ENCODE measurements at regions not wholly inside any gene's neighbourhood (a gene's known extent, or its start where the extent isn't known, plus 50 kb on each side); places are given as distances from the start of the nearest gene placed in this dataset.

DNA sequence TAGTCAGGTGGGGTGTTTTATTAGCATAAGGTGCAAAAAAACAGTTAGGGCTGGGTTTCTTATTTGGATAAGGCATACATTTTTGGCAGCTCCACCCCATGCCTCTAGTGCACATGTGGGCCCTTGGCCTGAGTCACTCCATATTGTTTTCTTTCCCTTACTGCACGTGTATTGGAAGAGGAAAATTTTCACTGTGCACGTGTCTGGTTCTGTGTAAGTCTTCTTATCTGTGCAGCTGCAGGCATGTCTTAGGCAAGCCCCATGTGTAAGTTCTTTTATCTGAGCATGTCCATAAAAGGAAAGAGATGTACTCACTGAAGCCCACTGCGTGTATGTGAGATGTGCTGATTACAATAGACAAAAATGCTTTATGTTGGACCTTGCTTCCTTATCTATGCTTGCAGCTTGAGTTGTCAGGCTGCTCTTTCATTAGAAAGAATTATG is 540.3 kb upstream of the IGFBP3 start:
- DNase-seq: no peak

DNA sequence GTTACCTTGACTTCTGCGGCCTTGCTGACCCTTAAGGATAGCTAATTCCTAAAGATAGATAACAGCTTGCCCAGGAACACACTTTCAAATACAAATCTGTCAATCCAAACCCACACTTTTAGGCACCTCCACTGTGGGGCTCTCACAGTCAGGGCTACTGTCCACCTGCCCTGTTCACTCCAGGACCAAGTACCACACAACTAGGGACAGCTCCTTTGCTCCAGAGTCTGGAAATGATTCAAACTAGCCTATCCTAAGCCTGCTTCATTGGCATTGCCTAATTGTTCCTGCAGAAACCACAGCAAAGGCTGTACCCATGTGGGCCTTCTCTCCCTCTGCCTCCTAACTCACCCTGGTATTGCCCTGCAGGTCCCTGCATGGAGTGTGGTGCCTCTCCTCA is 538.9 kb upstream of the IGFBP3 start:
- no peak for DNase-seq

DNA sequence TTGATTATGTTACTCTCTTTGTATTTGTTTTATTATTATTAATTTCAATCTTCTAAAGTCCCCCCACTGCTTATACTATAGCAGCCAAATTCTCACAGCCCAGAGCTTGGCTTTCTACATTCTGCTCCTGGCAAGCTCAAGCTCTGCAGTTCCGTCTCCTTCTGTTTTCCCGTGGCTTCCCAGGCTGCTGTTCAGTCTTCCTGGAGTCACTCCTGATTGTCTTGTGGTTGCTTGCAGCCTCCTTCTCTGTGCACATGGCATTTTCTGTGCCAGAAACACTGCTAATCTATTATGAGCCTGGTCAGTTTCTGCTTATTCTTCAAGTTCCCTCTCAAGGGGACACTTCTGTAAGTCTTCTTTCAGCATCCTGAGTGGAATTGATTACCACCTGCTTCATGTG is 533.7 kb upstream of the IGFBP3 start:
- no peak for DNase-seq

DNA sequence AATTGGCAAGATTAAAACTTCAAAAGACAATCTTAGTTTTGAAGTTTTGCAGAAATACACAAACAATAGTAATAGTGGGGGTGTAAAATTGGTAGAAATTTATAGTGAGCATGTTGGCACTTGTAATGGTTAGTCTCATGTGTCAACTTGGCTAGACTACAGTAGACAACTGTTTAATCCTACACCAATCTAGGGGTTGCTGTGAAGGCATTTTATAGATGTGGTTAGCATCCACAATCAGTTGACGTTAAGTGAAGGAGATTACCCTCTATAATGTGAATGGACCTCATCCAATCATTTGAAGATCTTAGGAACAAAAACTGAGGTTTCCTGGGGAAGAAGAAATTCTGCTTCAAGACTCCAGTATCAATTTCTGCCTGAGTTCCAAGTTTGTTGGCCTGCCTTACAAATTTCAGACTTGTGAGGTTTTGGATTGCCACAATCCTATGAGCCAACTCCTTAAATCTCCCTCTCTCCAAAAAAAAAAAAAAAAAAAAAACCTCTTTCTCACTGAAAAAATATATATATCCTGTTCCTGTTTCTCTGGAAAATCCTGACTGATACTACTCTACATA is 531.6 kb upstream of the IGFBP3 start:
- no peak for DNase-seq

DNA sequence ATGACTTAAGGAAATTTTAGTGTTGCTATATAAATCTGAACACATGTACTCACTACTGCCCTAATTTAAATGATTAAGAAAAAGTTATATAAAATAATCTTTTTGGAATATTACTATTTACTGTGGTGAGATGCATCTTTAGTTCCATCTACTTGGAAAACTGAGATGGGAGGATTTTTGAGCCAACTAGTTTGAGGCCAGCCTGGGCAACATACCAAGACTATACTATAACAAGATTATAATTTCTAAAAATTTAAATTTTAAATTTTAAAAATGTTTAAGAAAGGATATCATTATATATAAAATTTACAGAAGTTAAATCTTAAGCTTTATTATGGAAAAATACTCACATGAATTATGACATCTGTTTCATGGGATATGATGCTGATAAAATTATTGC is 530.8 kb upstream of the IGFBP3 start:
- DNase-seq: no peak

DNA sequence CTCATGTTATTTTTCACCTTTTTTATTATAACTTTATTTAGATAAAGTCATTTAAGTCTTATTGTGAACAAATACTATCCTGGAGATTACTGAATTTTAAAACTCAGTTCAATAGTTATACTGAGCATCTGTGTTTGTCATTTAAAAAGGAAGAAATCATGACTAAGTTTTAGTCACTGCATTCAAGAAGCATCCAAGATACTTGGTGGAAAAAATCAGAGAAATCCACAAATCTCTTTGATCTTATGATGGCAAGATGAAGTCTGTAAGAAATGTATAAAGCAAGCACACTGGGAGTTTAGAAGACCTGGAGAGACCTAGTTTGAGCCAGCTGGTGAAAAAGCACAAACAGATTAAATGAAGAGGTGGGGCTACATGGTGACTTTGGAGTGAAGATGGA is 529.8 kb upstream of the IGFBP3 start:
- DNase-seq: no peak

DNA sequence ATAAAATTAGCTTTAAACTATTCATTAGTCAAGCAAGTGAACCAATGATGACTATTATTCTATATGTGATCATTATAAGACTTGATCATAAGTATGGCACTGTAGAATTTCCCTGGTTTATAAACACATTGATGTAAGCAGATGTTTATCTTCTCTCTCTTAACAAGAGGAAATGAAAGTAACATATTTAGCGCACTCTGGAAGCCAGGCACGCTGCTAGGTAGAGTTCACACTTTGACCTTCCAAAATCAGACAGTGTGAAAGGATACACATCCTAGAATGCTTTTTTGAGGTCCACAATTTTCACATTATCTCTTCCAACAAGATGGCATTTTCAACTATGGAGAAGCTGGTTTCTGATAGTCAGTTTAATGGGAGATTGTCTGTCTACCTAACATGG is 529.4 kb upstream of the IGFBP3 start:
- DNase-seq: no peak

DNA sequence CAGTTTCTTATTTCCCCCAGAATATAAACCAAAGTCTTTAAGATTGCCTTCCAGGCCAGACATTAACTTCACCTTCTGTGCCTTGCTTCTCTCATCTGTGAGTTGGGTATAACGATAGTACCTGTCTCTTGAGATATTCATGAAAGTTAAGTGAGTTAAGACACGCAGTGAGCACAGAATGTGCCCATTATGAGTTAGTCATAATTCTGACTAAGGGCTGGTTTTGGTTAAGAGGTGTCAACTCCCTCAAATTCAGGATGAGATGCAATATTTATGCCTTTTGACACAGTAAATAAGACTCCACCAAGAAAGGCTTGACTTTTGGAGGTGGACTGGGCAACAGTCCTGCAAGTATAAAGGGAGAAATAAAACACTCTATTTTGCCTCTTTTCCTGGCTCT is 528.7 kb upstream of the IGFBP3 start:
- no peak for DNase-seq

DNA sequence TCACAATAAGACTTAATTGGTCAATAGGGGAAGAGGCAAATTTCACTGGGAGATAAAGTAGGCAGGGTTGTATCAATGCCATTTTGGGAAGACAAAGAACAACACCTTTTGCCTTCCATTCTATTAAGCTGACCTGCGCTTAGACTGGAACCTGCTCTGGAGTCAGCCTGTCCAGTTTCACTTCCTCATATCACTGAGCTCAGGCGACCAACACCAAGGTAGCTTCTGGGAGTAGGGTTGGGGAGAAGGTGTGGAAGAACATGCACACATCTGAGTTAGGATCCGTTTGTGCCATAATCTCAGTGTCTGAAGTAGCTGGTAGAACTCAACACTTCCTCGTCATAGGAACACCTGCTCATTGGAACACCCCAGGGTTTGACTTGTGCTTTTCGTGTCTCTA is 527.4 kb upstream of the IGFBP3 start:
- no peak for DNase-seq

DNA sequence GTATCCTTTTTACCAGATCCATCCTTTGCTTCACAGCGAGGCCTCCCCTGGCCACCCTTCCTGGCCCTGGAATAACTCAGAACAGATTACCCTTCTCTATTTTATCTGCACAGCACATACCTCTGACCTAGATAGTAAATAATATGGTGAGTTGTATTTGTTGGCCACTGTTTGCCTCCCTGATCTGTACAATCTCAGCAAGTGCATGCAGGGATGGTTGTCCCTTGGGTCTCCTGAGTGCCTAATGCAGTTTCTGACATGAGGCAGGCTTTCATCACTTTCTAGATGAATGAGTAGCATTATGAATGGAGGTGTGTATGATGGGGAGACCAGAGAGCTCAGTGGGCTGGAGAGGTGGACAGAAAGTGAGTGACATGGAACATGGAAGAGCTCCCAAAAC is 525.1 kb upstream of the IGFBP3 start:
- no peak for DNase-seq

DNA sequence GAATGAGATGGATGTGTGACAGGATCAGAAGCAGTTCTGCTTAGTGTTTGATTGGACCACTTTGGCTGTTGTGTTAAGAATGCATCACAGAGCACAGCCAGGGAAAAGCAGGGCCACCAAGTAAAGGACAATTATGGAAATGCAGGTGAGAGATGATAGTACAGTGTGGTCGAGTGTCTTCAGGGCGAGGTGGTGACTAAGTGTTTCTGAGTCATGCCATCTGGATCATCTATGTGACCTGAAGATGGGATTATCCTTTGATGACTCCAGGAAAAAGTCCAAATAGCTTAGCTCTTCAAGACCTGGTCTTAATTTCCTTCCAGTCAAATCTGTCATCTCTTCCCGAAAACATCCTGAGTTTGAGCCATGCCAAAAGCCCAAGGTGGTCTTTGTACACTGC is 523.2 kb upstream of the IGFBP3 start:
- DNase-seq: no peak

DNA sequence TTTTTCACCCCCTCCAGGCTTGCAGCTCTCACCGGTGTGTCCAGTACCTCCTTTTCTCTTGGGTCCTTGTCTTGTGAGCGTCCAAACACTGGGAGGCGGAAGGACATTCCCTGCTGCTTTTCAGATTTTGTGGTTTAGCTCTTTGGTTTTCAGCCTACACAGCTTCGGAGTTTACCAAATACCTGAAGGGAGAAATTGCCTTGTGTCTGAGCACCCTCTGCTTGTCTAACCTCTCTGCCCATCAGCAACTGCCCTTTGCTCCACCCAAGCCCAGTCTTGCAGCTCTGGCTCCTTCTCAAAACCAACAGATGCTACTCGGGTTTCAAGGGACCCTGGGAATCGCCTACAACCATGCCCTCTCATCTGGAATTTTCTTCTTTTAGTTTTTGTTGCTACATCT is 519.1 kb upstream of the IGFBP3 start:
- DNase-seq: no peak

DNA sequence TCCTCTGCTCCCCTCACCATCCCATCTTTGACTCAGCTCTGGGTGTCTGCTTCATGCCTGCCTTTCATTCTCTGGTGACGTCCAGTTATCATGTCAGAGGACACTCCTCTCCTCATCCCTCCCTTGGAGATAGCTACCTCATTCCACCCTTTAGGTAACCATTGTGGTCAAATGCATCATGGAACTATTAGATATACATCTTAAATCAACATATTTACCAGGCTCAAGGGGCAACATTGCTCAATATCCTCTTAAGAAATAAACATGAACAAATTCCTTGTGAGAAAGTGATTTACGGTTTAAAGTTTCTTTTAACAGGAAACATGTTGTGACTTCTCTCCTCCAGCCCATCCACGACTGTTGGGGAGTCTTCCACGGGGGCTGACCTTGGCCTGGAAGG is 511.6 kb upstream of the IGFBP3 start:
- DNase-seq: no peak

DNA sequence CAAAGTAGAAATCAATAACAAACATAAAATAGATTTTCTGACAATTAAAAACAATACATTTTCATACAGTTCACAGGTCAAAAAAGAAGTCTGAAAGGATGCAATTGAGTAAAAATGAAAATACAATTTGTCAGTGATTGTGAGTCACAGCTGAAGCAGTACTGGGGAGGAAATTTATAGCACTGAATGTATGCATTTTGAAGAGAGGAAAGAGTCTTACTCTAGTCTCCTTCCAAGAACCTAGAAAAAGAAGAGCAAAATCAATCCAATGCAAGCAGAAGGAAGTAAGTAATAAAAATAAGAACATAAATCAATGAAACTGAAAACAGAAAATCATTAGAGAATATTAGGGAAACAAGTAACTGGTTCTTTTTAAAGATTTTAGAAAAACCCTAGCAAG is 507.2 kb upstream of the IGFBP3 start:
- no peak for DNase-seq

DNA sequence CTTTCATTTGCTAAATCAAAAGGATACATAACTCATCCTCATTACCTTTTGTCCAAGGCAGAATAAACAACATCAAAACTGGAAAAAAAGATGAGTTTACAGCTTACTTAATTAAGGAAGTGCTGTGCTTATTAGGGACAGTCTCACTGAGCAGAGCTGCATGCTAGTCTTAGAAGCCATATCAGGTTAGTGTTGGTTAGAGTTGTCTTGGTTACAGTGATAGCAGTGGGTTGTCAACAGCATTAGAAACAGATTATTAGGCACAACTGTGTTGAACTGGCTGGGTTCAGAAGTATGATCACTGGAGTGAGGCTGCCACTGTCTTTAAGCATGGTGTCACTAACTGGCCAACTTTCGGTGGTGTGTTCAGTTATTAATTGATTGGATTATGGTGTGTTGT is 503.9 kb upstream of the IGFBP3 start:
- DNase-seq: no peak

DNA sequence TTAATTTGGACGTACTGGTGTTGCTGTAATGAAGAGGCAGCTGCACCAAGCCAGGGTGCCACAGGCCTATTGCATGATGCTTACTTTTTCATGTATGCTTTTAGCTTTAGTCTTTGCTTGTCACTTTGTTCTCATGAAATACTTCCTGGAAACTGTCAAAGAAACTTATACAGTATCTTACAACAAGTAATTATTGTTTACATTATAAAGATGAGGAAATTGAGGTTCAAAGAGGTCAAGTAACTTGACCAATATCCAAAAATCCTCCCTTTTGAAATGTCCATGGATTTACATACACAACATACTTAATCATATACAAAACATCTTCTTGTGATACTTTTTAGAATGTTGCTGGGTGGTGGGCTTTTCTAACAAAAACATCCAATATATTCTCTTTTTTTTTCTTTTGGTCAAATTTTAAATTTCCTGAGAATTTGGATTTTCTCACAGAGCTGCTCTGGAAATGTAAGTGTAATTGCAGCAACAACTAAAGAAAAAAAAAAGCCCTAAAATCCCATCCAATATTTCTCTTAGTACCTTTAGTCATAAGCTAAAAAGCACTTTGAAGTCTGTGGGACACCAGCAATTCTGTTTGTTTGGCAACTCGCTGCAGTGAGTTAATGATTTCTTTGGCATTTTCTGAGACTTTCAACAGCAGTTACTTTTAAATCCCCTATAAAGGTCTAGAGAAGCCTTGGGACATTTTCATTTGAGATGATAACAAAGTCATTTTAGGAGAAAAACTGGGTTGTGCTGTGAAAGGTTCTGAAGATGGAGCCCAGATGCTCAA is 500.6 kb upstream of the IGFBP3 start:
- no peak for DNase-seq

DNA sequence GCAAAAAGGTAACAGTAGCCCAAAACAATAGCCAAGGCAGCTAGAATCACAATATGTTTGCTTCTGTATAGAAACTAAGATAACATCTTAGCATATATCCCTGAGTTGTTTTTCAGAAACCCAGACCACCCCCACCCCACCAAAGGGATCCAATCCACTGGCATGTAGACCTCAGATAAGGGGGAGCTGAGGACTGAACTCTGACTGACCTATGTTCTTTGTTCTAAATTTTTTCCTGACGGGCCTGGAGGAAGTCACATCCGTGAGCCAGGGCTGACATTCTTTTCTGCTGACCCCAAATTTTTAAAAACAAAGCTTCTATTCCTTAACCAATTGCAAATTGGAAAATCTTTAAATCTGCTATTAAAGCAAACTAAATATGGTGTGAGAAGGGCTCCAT is 493.9 kb upstream of the IGFBP3 start:
- DNase-seq: no peak

DNA sequence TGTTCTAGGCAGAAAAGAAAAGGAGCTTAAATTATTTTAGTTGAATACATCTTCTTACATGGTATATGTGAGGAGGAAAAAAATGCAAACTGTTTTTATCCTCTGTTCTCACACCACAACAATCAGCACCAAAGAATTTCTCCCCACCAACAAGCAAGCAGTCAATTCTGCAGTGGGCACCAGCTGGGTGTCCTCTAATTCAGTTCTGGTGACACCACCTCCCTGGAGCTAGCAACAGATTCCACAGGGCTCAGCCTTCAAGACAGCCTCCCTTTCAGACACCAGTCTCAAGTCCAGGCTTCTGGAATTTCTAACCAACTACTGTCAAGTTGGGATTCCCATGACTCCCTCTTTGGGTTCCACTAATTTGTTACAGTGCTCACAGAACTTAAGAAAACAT is 490.2 kb upstream of the IGFBP3 start:
- no peak for DNase-seq

DNA sequence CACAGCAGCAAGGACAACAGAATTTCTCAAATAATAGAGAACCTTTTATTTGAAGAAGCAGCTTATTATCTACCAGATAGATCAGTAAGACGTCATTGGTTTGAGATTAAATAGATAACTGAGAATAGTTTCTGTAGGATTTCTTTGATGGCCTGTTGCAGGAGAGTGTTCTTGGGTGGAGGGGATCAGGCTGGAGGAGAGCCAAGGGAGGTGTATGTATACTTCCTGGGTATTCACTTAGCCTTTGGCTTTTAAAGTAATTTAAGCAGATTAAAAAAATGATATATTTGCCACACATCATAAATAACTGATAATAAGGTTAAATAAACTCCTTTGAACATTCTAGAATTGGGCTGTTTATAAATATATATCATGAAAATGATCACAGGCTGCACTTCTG is 486.1 kb upstream of the IGFBP3 start:
- DNase-seq: no peak

DNA sequence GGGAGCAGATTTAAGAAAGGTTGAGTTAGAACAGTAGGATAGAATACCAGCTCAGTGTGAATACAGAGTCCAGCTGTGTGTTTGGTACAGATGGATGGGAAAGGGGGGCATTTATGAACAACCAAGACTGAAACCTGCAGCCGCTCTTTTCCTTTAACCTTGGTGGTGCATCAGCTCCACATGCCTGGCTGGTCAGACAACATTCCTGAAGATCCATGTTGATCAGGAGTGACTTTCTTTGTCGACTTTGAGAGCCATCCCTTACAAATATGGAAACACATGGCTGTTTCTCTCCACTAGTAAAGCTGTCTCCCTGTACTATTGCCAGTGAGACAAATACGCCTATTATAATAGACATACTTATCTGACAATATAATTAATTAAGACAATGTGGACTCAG is 476.5 kb upstream of the IGFBP3 start:
- DNase-seq: no peak

DNA sequence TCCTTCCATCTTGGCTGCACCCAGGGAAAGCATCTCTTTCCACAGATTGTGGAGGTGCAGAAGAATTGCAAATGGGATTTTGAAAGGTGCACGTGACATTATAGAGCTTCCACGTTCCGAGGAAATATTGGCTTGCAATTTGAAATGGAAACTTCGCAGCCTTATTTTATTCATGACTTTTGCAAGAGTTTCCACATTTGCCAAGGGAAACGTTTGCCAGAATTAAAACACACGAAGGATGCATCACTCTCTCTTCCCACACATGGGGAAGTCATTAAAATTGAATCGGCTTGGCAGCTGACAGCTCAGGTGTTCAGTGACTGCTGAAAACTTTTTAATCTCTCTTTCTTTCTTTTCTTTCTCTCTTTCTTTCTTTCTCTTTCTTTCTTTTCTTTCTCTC is 475.4 kb upstream of the IGFBP3 start:
- no peak for DNase-seq

DNA sequence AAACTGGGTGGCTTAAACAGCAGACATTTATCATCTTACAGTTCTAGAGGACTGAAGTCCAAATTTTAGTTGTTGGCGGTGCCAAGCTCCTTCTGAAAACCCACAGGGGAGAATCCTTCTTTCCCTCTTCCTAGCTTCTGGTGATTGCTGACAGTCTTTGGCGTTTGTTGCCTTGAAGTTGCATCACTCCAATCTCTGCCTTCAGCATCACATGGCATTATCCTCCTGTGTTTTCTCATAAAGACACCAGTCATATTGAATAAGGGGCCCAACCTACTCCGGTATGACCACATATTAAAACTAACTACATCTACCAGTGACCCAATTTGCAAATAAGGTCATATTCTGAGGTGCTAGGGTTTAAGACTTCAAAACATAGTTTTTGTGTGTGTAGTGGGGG is 472.1 kb upstream of the IGFBP3 start:
- no peak for DNase-seq

DNA sequence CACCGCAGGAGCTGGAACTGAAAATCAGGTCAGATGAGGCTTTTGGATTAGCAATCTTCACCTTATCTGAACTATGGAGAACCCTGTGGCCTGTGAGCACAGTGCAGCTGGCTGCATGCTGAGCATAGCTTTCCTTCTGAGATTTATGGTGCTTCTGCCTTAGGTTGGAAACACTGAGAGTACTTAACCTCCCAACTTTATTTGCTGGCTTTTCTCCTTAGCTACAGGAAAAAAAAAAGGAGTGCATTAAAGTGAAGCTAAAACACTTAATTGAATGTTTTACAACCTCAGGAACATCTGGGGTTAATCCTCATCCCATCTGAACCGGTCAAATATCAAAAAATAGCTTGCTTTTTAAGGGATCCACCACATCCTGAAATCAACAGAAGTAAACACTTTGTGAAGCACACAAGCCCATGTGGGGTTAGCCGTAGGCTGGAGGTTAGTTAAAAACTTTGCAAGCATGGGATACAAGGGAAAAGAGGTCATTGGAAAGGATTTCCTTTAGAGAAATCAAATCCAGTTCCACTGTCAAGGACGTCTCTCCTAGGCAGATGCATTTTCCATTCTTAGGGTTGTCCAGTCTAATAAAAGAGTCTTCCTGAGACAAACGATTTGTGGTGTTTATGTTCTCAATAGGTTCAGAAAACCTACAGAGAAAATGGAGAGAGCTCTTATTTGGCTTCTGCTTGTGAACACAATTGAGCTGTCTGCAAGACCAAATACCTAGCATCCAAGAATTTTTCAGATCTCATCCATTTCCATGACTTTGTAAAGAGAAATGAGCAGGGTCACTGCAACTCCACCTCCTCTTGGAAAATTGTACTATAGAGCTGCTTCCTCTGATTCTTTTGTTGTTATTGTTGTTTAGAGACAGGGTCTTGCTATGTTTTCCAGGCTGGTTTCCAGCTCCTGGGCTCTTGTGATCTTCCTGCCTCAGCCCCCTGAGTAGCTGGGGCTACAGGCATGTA is 470.4 kb upstream of the IGFBP3 start:
- no peak for DNase-seq

DNA sequence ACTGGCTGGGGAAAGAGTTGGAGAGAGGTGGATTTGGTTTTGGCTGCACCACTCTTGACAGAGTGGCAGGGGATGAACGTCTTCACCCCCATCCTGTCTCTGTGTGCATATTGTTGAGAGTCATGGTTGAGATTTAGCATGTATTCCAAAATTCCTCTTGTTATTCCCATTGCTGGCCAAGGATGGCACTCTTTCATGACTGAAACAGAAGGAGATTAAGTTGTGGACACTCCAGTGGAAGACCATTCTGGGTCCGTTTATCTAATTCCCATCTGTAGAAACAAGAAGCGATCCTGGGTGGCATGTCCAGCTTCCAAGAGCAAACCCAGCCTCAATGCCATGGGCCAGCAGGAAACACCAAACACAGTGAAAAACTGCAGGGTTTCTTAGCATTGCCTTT is 469.0 kb upstream of the IGFBP3 start:
- DNase-seq: no peak
